ENCODE measurements at regions not wholly inside any gene's neighbourhood (a gene's known extent, or its start where the extent isn't known, plus 50 kb on each side); places are given as distances from the start of the nearest gene placed in this dataset.
"Not testable (repeated sequence)": the region's sequence is repeated elsewhere in the genome, so short reads cannot be mapped to it uniquely, and the experiment has no call there.

DNA sequence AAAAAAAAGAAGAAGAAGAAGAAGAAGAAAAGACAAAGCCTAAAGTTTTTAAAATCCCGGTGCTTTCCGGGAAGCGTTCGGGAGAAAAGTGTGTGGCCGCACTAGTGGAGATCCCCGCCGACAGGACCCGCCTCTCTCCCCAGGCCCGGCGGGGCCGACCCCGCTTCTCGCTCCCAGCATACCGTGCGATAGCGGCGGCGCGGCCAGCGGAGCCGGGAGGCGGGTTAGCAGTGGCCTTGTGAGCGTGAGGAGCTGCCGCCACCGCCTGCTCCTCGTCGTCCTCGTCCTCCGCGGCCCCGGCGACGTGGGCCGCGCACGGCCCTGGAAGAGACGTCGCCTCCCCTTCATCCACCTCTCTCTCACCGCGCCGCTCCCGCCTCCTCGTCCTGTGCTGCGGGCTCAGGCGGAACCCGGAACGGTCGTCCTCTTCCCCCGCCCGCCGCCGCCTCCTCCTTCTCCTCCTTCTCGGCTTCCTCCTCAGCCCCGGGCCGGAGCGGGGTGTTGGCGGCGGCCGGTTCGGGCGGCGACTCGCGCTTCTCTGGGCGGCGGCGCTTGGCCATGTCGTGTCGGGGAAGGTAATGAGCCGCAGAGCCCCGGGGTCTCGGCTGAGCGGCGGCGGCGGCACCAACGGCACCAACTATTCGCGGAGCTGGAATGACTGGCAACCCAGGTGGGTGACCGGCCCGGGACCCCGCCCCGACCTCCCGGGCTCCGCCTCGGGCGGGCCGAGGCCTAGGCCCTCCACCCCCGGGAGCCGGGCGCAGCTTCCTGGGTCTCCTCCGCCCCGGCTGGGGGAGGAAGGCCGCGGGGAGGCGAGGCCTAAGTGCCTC is 62.6 kb upstream of the CDR2 start:
- peak; percentile 77 to 91 (median 82) for DNase-seq

DNA sequence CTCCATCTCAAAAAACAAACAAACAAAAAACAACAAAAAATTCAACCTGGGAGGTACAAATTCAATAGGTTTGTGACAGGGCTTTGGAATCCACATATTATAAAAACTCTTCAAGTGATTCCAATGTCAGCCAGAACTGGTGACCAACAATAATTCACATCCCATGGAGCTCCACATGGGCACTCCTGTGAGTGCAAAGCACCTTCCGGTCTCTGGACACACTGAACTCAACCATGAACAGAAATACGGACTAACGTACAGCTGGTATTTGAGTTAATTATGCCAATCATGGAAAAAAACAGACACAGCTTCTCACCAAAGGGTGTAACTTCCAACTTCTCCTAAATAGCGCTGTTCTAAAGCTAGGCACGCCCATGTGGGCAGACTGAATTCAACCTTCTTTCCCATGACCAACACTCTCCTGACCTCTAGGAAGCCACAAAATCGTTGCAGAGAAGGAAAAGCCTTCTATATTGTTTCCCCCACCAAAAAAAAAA is 62.0 kb upstream of the CDR2 start:
- DNase-seq: not testable (repeated sequence)

DNA sequence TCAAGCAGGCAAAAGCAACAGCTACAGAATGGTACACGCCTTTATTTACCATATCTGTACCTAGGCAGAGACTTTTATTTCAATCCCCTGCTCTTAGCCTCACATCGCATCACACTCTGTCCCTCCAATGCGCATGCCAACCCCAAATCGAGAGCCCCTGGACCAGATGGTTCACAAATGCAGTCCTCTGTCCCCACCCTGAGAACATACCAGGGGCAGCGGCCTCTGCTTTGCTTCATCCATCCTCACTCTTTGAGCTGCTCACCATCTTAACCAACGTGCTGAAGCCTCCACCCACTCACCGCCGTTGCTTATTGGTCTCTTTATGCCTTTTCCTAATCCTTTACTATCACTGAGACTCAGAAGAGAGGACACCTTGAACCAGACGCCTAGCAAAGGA is 56.9 kb upstream of the CDR2 start:
- not testable (repeated sequence) for DNase-seq

DNA sequence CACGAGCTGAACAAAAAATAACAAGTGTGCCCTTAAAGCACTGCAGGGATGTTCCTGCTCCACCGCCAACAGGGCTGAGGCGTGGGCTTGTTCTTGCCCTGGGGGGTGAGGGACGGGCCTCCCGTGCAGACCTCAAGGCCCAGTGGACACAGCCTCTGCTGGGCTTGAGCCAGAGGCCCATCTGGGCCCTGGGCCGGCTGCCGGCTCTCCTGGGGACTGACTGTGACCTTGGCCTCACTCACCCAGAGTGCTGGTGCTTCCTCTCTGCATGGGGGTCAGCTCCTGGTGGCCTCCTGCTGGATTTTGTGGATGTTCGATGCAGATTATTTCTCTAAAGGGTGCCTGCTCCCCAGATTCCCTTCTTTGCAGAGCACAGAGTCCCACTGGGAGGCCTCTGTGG is 54.2 kb upstream of the CDR2 start:
- DNase-seq: no peak

DNA sequence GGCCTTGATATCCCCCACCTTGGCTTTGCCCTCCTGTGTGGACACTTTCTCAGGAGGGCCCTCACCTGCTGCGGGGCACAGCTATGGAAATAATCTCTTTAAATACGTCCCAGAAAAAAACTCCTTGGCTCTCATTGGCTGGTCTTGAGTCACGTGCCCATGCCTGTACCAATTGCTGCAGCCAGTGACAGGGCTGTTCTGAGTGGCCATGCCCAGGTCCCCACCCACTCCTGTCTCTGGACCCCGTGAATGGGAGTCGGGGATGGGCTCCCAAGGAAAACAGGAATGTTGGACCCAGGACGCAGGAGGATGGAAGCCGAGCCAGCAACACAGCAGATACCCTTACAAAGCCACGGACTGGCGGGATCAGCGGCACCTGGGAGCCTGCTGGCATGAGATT is 53.1 kb upstream of the CDR2 start:
- DNase-seq: no peak

DNA sequence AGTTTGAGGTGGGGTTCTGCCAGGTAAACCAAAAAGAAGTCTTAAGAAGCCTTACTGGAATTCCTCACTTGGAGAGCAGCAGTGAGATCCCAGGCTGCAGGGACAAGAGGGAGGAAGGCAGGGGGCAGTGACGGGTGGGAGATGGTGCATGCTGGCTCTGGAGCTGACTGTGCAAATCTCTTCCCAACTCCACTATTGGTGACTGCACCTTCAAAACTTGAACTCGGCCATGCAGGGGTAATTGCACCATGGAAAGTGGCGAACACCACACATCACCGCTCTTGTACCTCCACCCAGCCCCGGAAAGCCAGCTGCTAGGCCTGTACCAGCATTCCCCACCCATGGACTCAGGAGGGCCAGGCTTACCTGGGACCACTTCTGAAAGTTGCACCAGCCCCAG is 51.4 kb upstream of the CDR2 start:
- DNase-seq: no peak

DNA sequence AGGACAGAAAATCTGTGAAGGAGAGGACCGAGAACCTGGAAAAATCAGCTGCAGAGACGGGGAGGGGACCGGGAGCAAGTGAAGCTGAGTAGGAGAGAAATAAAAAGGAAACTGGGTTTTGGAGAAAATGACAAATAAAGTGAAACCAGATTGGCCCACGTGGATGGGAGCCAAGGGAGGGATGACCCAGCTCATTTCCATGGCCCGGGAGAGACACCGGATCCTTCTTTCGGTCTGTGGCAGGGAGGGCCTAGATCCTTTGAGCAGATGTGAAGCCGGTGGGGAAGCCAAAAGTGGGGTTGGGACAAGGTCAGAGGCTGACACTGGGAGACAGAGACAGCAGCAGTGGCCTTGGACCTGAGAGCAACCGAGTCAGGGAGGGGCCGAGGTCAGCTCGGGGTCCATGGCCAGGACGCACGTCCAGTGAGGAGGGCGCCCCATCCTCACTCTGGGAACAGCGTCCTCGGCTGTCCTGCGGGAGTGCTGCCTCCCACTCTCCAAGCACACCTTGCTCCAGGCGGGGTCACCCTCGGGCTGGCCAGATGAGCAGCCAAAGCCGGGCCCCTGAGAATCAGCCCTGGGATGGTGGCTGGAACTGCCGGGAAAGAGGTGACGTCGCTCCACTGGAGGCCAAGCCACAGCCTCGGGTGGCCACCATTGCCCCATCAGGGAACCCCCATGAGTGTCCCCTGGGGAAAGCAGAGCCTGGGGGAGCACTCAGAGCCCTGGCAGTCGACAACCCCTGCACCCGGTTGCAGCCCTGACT is 50.8 kb upstream of the CDR2 start:
- no peak for DNase-seq

DNA sequence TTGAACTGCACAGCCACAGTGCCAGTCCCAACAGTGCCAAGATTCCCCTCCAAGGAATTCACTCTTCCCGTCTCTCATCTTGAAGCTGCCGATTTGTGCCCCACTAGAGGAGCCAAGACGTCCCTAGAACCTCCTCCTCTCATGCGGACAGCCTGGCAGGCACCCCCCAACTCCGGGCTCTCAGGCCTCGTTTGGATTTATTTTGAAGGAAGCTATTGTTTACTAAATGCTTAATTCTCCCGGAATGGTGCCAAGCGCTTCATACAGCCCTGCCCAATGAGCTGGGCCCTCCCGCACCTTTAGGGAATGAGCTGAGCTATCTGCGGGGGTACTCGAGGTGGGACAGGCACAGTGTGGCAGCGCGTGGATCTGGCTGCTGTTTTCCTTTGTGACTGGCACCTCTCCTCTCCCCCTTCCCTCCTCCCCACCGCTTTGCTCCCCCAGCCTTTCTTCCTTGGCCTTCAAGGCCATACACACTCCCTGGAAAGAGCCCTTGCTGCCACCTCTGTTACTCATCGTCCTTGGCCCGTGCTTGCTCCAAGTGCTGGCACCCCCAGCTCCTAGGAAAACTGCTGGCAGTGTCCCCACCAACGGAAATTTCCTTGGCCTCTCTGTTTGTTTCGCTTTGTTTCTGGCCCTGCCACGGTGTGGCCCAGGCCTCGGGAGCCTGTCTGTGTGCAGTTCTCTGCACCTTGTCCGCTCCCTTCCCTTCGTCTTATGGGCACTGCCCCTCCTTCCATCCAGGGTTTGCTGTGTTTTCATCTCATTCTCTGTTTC is 49.9 kb upstream of the CDR2 start:
- no peak for DNase-seq

All from suppressor macrophage (primary cell).